SHP77 treated with DMSO at 0.1 percent for 48 hours (cell line): ENCODE measurements at regions not wholly inside any gene's neighbourhood (a gene's known extent, or its start where the extent isn't known, plus 50 kb on each side); places are given as distances from the start of the nearest gene placed in this dataset.

ENCODE experiments used
- DNase-seq: peaks from one replicate; lab custom pipeline; 2025; lab: John Stamatoyannopoulos, UW

DNA sequence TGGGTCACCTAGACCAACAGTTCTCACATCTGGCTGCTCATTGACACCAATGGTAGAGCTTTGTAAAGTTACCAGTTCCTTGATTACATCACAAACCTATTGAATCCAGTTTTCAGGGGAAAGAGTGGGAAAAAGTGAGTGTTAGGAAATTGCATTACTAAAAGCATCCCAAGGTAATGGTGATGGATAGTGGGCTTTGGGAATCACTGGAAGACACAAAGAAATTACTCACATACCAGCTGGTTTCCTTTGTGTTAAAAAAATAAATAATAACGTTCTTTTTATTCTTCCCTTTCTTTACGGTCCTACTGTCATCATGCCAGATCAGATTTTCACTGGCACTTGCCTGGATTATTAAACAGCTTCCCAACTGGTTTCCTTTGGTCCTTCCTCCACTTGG lies 370.7 kb downstream of the RFPL4B start:
- DNase-seq: no peak

DNA sequence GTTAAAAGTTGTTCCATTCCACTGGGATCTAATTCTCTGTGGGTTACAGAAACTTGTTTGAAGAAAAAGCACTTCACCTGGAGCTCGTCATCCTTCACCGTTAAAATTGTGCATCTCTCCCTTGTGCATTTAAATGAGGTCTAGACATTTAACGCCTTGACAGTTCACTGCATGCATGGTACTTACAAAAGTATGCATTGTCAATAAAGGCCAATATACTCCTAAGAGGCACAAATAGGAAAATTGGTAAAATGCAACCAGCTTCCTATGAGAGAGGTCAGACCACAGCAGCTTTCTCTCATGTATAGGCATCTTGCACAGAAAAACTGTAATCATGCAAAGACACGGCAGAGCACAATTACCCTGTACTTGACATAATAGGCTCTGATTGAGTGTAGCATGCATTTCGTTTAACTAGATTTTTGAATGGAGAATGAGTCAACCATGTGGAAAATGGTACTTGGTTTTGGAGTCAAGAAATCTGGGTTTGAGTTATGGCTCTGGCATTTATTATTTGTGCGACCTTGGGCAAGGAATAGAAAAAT lies 378.5 kb downstream of the RFPL4B start:
- DNase-seq: no peak

DNA sequence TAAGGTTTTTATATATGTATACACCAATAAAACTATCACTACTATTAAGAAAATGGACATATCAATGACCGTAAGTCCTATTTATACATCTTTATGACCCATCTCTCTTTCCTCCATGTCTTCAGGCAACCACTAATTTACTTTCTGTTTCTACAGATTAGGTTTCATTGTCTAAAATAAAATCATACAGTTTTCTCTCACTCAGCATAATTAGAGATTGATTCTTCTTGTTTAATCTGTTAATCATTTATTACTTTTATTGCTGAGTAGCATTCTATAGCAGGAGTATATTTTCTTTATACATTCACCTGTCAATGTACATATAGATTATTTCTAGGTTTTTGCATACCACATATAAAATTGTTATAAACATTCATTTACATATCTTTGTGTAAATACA lies 388.0 kb downstream of the RFPL4B start:
- DNase-seq: no peak

DNA sequence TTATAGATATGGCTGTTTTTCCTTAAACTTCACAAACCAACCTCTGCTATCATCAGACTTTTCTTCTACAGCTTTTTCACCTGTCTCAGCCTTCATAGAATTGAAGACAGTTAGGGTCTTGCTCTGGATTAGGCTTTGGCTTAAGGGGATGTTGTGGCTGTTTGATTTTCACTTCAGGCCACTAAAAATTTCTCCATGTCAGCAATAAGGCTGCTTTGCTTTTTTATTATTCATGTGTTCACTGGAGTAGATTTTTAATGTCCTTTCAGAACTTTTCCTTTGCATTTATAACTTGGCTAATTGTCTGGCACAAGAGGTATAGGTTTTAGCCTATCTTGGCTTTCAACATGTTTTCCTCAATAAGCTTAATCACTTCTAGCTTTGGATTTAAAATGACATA lies 392.6 kb downstream of the RFPL4B start:
- DNase-seq: no peak

DNA sequence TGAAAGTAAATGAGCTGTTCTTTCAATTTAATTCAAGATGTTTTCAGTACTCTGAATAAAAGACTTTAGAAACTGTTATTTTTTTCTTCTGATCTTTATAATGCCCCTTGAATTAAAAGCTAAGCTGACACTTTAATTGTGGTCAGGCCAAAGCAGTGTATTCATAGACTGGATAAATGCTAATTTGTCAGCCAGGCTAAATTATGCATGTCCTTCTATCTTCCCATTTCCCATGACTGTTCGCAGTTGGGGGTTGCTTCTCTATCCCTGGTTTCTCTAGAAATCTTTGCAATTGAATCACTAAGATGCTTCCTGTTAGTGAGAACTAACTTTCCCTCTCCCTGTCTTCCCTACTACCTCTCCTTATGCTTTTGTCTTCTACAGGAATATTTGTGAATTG lies 396.2 kb downstream of the RFPL4B start:
- DNase-seq: no peak

DNA sequence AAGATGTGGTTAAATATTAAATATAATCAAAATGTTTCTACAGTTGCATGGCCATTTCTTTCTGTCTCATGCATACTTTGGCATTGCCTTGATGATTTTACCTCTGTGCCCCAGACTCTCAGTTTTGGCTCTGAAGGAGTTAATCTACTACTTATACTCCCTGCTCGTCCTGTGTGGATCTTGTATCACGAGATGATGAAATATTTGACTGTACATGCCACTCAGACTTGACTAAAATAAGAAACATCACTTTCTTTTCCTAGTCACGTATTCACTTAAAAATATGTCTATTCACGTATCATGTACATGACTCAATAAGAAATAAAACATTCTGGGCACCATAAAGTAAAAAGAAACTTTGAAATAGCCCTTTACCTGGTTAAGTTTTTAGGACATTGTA lies 397.7 kb downstream of the RFPL4B start:
- no peak for DNase-seq

DNA sequence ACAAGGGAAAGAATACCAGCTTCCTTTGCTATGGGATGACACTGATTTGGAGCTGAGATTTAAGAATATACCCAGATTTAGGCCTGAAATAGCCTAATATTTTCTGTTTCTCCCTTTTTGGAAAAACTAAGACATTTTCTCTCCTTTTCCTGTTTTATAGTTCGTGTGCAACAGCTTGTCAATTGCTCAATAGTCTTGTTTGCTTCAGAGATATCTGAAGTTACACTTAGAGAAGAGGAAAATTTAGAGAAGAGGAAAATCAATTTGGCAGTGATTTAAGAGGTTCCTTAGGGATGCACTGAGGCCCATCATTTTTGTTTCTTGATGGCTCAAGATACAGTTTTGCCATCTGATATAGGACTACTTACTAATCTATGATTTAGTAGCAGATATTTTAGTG lies 398.6 kb downstream of the RFPL4B start:
- no peak for DNase-seq

DNA sequence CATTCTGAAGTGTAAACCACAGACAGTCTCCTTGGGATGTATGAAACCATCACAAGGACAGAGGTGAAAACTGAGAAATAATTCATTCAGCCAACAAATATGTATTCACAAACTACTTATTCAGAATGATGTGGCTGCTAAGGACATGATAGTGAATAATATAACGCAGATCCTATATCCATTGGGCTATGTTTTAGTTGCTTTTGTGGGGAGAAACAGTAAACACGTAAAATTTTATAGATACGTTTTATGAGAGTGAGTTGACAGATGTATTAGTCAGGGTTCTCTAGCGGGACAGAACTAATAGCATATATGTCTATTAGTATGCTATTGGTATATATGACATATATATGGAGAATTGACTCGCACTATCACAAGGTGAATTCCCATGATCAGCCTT lies 402.5 kb downstream of the RFPL4B start:
- no peak for DNase-seq

DNA sequence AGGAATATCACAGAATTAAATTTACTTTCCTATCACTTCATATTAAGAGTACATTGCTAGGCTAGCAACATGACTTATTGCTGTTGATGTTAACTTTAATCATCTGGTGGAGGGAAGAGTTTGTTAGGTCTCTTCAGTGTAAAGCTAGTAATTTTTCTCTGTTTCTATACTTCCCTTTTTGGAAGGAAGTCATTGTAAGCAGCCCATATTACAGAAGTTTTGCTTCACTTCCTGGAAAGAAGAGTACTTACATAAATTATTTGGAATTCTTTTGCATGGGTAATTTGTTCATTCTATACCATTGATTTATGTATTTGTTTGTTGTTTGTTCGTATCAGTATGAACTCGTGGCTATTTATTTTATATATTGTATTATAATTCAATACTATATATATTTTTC lies 405.2 kb downstream of the RFPL4B start:
- no peak for DNase-seq

DNA sequence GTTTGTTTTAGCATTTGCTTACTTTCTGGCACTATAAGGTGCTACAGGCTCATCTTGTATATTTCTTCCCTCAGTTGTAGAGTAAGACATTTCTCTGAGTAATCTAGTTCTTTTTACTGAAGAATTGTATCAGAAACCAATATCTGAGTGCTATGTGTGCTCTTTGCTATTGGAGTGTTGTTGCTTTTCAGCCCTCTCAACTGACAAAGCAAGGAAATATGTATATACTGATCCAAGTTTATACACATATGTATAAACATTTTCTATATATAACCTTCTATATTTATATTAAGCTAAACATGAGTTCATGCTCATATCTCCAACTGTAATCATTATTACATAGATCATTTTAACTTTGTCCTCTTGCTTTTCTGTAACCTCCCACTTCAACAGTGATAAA lies 405.7 kb downstream of the RFPL4B start:
- DNase-seq: no peak

DNA sequence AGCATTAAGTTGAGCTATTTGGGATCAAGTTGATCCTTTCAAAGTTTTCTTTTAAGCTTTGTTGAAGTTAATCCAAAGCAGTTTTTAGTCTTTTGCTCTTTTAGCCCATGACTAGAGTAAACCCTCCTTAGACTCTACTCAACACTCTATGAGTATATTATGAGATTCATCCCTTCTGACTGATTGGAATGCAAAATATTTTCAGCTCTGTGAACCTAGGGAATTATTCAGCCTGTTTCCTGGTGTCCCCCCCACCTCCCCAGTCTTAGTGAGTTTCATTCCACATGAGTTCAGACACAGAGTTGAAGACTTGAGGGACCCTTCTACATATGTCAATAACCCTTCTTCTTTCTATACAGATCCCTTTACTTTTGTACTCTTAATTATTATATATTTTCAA lies 413.7 kb downstream of the RFPL4B start:
- no peak for DNase-seq

DNA sequence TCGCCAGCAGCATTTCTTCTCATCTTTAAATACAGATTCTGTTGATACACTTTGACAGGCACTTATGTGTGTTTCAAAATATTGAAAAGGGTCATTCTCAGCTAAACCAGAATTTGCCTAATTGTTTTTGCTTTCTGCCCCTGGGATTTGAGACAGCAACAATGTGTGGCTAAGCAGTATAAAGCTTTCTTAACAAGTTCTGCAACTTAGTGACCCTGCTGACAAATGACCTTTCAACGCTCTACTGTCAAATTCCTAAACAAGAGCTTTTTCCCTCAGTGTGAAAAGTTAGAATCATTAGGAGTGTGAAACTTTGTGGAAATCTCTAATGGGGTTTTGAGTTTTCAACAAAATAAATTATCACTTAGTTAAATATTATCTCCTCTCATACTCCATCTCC lies 414.6 kb downstream of the RFPL4B start:
- no peak for DNase-seq

DNA sequence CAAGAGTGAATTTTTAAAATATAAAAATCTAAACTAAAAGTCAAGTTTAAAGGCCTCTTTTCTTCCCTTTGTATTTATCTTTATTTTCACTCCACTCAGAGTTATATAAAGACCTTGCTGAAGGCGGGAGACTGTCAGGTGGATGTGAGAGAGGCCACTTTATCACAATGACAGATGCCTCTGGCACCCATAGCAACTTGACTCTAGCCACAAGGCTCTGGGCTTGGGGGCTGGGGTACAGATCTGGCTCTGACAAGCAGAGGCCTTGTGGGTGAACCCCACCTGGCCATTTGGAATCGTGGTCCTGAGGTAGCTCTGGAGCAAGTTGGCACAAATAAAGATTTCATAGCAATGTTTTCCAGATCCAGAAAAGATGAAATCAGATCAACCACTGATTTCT lies 417.2 kb downstream of the RFPL4B start:
- DNase-seq: no peak

DNA sequence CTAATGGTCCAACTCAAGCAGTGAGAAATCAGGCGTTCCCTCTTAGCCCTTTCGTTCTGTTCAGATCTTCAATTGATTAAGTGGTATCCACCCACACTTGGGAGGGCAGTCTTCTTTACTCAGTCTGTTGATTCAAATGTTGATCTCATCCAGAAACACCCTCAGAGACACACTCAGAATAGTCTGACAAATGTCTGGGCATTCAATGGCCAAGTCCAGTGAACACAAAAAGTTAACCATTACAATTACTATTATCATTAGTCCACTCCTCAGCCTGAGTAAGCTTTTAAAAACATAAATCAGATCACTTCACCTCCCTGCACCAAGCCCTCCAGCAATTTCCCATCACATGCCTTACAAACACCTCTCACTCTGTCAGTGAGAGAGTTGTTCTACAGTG lies 423.2 kb downstream of the RFPL4B start:
- peak; percentile 92 for DNase-seq

DNA sequence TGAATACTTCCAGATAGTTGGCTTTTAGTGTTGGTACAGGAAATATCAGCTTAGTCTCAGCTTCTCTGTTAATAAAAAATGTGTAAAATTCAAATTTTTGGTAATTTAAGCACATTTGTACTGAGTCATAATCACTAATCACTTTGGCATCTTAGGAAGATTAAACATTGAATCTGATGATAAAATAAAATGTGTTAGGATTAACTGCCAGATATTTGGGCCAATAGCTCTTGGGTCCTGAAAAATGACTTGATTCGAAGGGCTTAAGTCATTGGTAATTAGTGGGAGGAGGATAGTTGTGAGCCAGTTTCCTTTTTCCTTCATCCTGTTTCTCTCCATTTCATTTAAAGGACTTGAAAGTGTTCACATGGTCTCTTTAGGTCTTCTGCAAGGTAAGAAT lies 426.1 kb downstream of the RFPL4B start:
- no peak for DNase-seq

DNA sequence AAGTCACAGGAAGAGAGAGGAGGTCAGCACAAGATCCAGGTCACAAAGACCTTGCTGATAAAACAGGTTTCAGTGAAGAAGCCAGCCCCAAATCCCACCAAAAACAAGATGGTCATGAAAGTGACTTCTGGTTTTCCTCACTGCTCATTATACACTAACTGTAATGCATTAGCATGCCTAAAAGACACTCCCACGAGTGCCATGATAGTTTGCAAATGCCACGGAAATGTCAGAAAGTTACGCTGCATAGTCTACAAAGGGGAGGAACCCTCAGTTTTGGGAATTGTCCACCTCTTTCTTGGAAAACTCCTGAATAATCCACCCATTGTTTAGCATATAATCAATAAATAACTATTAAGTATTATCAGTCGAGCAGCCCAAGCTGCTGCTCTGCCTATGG lies 427.2 kb downstream of the RFPL4B start:
- no peak for DNase-seq

DNA sequence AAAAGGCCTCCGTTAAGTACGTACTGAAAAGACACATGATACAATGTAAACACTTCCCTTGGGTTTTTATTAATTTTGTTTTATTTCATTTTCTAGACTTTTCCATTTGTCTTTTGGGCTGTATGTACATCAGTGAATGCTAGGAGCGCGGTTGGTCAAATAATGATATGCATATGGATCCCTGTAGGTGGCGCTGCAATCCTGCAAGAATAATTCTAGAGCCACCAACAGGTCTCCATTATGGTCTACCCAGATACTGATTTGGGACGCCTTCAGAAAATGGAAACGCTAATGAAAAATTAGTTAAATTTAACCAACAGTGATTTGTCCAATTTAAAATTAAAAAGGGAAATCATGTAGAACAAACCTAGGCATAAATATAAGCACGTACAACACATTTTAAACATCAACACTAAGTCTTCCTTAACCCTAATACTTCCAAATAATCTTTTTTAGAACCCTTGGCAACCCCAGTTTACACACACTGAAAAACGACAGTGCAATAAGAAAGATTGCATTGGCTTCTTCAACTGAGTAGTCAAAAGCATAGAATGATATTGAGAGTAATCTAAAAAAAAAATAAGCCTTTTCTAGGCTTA lies 433.5 kb downstream of the RFPL4B start:
- DNase-seq: peak; percentile 49

DNA sequence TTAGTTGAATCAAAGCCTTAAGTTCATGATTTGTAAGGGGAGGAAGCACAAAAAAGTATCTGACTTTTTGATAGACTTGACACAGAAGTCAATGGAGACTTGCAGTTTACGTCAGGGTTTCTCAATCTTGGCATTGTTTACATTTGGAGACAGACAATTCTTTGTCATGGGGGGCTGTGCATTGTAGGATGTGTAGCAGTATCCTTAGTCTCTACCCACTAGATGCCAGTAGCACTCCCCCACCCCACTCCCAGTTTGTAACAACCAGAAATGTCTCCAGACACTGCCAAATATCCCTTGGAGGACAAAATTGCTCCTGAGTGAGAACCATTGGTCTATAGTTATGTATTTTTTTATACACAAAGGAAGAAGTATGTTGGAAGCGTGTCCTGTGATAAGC lies 434.1 kb downstream of the RFPL4B start:
- DNase-seq: peak; percentile 11

DNA sequence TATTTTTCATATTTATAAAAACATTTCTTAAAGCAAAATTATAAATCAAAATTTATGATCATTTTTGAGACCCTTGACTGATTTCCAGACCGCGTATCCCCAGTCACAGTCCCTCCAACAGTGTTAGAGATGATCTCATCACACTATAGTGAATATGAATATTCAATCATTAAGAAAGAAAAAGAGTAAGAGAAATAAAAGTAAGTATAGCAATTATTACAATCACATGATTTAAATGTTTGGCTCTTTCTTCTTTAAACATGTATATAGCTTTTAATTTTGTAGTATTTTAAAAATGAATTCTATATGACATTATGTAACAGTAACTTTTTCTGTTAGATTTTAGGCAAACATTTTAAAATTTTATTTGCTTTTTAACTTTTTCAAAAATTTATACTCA lies 438.3 kb downstream of the RFPL4B start:
- no peak for DNase-seq

DNA sequence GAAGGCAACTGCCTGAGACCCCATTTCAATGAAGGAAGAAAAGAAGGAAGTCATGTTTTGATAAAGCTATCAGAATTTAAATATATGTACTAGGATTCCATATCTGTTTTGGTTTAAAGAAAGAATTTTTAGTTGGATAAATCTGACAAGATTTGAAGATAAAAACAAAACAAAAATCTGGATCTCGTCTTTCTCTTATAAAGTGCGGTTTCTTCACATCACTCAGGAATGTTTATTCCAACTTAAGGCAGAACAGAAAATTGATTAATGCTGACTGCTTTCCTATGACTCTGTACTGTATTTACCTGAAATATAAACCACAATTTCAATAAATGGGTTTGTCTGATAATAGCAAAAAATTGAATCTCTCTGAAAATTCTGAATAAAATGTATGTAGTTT lies 439.7 kb downstream of the RFPL4B start:
- no peak for DNase-seq

DNA sequence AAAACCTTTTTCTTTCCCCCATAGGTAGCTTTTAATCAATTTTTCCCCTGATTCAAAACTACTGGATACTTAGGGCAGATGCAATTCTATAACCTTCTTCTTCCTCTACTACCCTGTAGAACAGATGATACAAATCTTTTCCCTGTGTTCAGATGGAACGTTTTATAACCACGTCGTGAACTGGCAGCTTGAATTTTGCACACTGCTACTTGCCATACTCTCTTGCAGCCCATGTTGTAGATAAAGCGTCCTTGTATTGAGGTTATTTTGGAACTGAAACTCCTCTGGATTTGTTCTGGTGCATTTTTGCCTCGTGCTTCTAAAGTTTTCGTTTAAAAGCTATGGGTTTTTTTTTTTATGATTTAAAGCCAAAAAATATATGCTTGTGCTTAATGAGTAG lies 440.2 kb downstream of the RFPL4B start:
- no peak for DNase-seq

DNA sequence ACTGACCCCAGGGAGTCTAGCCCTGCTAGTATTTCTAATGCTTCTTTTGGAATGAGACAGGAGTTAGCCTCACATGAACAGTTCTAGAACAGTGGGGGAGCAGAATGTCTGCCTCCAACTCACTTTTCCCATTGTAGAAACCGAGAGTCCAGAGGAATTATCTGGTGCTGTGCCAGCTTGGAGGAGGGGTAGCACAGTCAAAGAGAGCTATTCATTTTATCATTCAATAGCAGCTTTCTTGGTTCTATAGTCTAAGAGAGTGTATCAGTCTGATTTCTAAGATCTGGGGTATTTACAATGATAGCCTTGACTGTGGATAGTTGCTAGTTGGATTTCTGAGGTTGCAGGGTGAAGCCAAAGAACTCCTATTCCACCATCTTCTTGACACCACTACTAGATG lies 448.2 kb downstream of the RFPL4B start:
- no peak for DNase-seq

DNA sequence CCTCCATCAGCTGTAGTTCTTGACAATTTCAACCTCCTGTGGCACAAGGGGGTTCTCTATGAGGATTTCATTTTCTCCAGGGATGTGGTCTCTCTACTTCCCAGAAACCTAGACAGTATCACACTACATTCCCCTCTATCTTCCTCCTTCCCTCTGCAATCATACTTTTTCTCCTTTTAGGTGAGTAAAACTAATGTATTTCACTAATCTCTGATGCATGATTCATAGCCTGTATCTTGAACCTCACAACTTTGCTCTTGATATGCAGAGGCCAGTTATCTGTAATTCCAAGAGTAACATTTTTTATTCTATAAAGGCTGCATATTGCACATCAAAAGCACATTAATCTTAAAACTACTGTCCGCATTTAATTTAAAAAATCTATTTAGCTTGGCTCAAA lies 449.6 kb downstream of the RFPL4B start:
- DNase-seq: no peak

DNA sequence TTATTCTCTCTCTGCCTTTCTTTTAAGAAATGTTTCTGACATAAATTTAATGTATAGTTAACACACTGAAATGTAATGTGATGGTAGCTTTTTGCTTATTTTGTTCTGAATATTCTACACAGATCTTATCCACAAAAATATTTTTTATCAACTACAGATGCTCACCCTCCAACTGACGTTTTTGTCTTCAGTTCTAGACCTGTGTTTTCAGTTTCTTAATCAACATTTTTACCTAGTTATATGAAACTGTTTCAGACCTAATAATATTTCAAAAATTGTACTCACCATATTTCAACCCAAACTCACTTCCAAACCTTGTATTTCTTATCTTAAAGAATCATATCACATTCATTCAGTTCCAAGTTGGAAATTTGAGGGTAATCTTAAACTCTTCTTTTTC lies 452.8 kb downstream of the RFPL4B start:
- DNase-seq: no peak

DNA sequence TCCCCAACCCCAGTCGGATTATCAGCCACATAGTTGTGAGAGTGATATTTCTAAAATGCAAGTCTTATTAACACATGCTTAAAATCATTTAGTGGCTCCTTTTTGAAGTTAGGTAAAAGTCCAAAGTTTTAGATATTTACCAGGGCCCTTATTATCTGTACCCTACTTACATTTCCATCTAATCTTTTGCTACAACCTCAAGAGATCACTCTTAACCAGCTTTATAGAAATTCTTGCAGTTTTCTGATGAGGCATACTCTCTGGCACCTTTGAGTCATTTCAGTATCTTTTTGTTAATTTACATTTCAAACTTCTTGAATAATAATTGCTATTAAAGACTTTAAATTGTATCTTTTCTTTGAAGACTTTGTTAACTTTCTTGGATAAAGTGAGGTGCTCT lies 453.3 kb downstream of the RFPL4B start:
- DNase-seq: no peak
